ENCODE measurements at regions not wholly inside any gene's neighbourhood (a gene's known extent, or its start where the extent isn't known, plus 50 kb on each side); places are given as distances from the start of the nearest gene placed in this dataset.

GRCh38 chr1:108028841-108029388 is 63.9 kb upstream of the VAV3 start:
- Histone ChIP-seq H3K4me3 (no peak overlapping the region), H3K36me3 (no peaks in the 10 kb centered on the region), H3K4me1 (no peaks in the 10 kb centered on the region), H3K27ac (no peak overlapping the region), H3K27me3 (peaks cover 0 to 2% (median 0%) of the 10 kb centered on the region in 7 donors), H3K9me3 (no peaks in the 10 kb centered on the region)
- TF ChIP-seq CTCF (IDR thresholded peaks at IDR 0.05): no peak
- intact Hi-C loops (cut with DNase I): no loop called here
- 69 to 76% methylated on average over 1 of the region's 1 CpG for WGBS, 2 donors
- DNase-seq: no peak
- no peak for ATAC-seq

DNA sequence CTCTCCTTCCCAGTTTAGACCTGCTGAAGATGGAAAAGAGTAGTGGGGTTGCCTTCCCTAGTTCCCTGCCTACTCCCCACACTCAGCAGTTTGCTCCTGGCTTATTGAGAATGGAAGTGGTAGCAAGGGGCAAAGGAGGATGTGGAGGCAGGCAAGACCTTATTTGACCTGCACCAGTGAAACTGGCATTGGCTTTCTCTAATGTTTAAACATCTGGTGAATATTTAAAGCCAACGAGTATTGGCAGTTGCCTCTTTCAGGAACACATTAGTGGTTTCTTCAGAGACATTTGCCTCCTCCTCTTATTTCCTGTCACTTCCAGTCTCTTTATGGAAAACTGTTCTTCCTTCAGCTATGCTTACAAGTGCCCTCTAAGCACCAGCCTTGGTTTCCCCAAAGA is 62.4 kb upstream of the VAV3 start:
- H3K36me3 ChIP-seq: no peaks in the 10 kb centered on the region
- H3K27me3 ChIP-seq: peaks cover 0 to 2% (median 0%) of the 10 kb centered on the region in 7 donors
- no peak overlapping the region for H3K27ac ChIP-seq
- ATAC-seq (no peak), DNase-seq (no peak)
- H3K4me3 ChIP-seq: no peak overlapping the region
- 30 to 52% methylated on average over 1 of the region's 1 CpG for WGBS, 2 donors
- intact Hi-C loops (cut with DNase I): no loop called here
- no peak for TF ChIP-seq CTCF (IDR thresholded peaks at IDR 0.05)
- H3K4me1 ChIP-seq: no peaks in the 10 kb centered on the region
- H3K9me3 ChIP-seq: no peaks in the 10 kb centered on the region

GRCh38 chr1:108017698-108018097 is 52.7 kb upstream of the VAV3 start:
- Histone ChIP-seq H3K27ac (no peak overlapping the region), H3K4me3 (no peak overlapping the region), H3K4me1 (peaks cover 0 to 14% (median 10%) of the 10 kb centered on the region in 9 donors), H3K36me3 (no peaks in the 10 kb centered on the region), H3K27me3 (no peaks in the 10 kb centered on the region), H3K9me3 (no peaks in the 10 kb centered on the region)
- DNase-seq (no peak), ATAC-seq (no peak)
- WGBS, 2 donors: 75 to 79% methylated on average over 1 of the region's 1 CpG
- intact Hi-C loops (cut with DNase I): loop anchor here in 1 of 10 donors (10.0 kb wide), 1 partner anchor 67 kb away; no protein-coding TSS in a partner anchor
- no peak for TF ChIP-seq CTCF (IDR thresholded peaks at IDR 0.05)

- no peak for TF ChIP-seq CTCF (IDR thresholded peaks at IDR 0.05)
- Histone ChIP-seq H3K27me3 (no peaks in the 10 kb centered on the region), H3K9me3 (no peaks in the 10 kb centered on the region), H3K36me3 (no peaks in the 10 kb centered on the region), H3K4me1 (peaks cover 0 to 14% (median 10%) of the 10 kb centered on the region in 9 donors), H3K27ac (no peak overlapping the region), H3K4me3 (no peak overlapping the region)
- ATAC-seq (peak in 7 of 8 donors; percentile 23 to 95 (median 74)), DNase-seq (peak in 1 of 2 donors; percentile 12)
- intact Hi-C loops (cut with DNase I): loop anchor here in 1 of 10 donors (10.0 kb wide), 1 partner anchor 68 kb away; no protein-coding TSS in a partner anchor
- WGBS, 2 donors: 5 to 11% methylated on average over 4 of the region's 4 CpGs
Measured at GRCh38 chr1:108016451-108016920, 51.5 kb upstream of the VAV3 start.
